PC-3 (cell line): ENCODE measurements at regions not wholly inside any gene's neighbourhood (a gene's known extent, or its start where the extent isn't known, plus 50 kb on each side); places are given as distances from the start of the nearest gene placed in this dataset.

Source experiments
- CTCF ChIP-seq: fragments of 300-600 bp; sonication (generic); conservative IDR thresholded peaks from 2 replicates; pipeline ENCODE4 v1.5.1; 2017; ENCODE audit warnings: antibody characterized with exemption, low read depth, mild to moderate bottlenecking, low read length
- EZH2 ChIP-seq: fragments of 300-600 bp; sonication (generic); IDR thresholded peaks from one replicate; pipeline ENCODE4 v1.6.1; 2017; ENCODE audit warnings: antibody characterized with exemption, mild to moderate bottlenecking, low read length; ENCODE audit not compliant: unreplicated experiment

- TF ChIP-seq EZH2 = no peak
- no peak for TF ChIP-seq CTCF
Measured at GRCh38 chr6:105494688-105495087, 91.8 kb upstream of the PREP start.
